ENCODE measurements at regions not wholly inside any gene's neighbourhood (a gene's known extent, or its start where the extent isn't known, plus 50 kb on each side); places are given as distances from the start of the nearest gene placed in this dataset.

DNA sequence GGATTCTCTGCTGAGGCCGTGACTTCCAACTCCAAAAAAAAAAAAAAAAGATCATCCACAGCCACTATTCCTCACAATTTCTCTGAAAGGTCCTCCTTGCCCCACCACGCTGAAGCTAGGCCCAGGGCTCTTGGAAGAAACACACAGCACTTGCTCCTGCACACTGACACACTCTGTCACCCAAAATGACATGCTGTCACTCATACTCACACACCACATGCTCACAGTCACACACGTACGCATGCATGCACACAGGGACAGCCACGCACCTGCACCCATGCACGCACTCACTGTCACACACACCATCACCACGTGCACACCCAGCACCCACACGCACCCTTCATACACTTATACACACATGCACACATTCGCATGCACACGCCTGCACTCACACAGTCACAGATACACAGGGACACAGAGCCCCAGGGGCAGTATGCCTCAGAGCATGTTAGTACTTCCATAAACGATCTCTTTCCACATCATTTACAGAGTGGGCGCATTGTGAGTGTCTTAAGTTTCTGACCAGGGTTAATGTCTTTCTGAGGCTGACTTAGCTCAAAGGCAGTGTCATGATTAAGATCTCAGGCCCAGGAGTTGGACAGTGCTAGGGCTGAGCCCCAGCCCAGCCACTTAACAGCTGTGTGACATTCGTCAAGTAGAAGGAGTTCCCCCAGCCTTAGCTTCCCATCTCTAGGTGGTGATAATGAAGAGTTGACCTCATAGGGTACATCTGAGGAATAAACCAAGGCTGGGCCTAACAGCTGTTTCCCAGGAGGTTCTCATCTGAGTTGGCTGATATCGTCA is 93.4 kb downstream of the GLI2 start:
- DNase-seq (ENCODE audit: low read depth): no peak

GRCh38 chr2:120829633-120830025 is 94.0 kb downstream of the GLI2 start:
- no peak for DNase-seq (ENCODE audit: low read depth)

GRCh38 chr2:120830096-120830830 is 94.6 kb downstream of the GLI2 start:
- DNase-seq (ENCODE audit: low read depth): no peak

GRCh38 chr2:120831086-120831485 is 95.4 kb downstream of the GLI2 start:
- DNase-seq (ENCODE audit: low read depth): no peak

GRCh38 chr2:120831891-120832290 is 96.2 kb downstream of the GLI2 start:
- DNase-seq (ENCODE audit: low read depth): no peak

GRCh38 chr2:120832296-120833070 is 96.8 kb downstream of the GLI2 start:
- no peak for DNase-seq (ENCODE audit: low read depth)

DNA sequence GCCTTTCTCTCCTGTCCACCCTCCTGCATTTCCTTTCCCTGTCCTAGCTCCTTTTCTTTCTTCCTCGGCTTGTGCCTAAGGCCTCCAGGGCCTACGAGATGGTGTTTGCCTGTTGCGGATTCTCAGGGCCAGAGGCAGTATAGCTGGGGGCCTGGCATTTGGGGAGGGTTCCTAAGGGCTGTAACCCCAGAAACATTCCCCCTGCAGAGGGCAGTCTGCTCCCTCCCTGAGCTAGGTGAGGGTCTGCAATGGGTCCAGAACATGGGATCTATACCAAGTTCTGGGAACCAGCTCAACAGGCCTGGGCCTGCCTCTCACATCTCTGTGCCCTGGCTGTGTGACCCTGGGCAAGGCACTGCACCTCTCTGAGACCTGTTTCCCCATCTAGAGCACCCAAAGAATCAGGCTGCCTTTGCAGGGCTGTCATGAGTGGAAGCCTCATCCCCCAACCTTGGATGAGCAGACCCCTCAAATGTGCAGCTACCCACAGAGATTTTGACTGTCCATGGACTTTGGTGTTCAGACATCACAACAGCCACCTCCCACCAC is 97.5 kb downstream of the GLI2 start:
- DNase-seq (ENCODE audit: low read depth): no peak

GRCh38 chr2:120834206-120834605 is 98.5 kb downstream of the GLI2 start:
- DNase-seq (ENCODE audit: low read depth): no peak

GRCh38 chr2:120836281-120836680 is 100.6 kb downstream of the GLI2 start:
- DNase-seq (ENCODE audit: low read depth): no peak

GRCh38 chr2:120840795-120841487 is 105.3 kb downstream of the GLI2 start:
- DNase-seq (ENCODE audit: low read depth): no peak

DNA sequence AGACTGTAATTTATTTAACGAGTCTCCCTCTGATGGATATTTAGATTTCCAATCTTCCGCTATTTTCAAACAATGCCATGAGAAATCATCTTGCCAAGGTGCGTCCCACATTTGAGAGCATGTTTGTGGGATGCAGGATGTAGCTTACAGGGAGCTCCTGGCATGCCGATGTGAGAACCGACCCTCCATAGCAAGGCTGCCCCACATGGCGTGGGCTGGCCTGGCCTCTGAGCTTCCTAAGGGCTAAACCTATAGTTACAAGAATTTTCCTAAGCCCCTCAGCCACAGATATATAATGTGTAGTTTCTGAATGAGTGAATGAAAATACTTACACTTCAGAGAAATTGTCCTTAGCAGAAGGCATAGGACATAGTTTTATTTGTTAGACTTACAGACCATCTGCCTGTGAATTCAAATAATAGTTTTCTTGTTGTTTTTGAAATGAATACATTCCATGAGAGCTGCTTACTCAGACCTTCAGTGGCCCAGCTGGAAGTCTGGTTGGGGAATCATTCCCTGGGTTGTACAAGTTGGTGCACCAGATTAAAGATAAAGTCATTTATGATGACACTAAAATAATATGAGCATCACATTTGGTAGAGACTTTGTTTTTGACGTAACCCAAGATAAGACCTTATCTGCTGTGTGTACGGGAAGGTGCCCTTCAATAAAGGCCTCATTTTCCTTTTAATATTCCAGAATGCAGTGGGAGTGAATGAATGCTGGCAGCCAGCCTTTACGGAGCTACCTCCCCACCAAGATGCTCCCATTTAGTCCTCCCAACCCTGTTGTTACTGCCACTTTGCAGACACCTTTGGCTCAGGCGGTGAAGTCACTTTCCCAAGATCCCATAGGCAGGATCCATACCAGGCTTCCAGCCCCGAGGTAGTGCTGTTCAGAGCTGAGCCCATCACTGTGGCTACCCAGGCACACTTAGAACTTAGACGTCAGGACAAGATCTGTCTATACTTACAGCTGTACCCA is 107.1 kb downstream of the GLI2 start:
- DNase-seq (ENCODE audit: low read depth): no peak

DNA sequence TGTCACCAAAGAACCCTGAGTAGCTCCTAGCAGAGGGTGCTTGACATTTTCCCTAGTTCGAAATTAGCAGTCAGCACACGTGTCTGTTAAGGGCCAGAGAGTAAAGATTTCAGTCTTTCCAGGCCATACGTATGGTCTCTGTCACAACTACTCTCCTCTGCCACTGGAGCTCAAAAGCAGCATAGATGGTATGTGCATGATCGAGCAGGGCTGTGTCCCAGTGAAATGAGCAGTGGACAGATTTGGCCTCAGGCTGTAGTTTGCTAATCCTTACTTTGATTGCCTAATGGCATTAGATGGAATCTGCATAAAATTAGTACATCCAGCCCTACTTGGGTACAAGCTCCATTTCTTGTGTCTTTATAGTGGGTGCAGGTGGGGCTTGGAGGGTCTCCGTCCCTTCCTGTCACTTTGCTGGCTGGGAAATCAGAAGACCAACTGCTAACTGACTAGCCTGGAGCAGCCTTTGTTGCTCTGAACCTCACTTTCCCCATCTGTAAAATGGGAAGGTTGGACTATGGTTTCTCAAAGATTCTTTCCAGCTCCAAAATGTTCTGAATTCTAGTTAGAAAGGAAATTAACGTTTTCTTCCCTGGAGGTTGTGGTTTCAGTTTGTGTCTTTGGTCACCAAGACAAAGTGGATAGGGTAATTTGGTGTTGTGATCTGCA is 108.5 kb downstream of the GLI2 start:
- no peak for DNase-seq (ENCODE audit: low read depth)

GRCh38 chr2:120845277-120845676 is 109.6 kb downstream of the GLI2 start:
- DNase-seq (ENCODE audit: low read depth): no peak

GRCh38 chr2:120846406-120847095 is 110.9 kb downstream of the GLI2 start:
- no peak for DNase-seq (ENCODE audit: low read depth)

DNA sequence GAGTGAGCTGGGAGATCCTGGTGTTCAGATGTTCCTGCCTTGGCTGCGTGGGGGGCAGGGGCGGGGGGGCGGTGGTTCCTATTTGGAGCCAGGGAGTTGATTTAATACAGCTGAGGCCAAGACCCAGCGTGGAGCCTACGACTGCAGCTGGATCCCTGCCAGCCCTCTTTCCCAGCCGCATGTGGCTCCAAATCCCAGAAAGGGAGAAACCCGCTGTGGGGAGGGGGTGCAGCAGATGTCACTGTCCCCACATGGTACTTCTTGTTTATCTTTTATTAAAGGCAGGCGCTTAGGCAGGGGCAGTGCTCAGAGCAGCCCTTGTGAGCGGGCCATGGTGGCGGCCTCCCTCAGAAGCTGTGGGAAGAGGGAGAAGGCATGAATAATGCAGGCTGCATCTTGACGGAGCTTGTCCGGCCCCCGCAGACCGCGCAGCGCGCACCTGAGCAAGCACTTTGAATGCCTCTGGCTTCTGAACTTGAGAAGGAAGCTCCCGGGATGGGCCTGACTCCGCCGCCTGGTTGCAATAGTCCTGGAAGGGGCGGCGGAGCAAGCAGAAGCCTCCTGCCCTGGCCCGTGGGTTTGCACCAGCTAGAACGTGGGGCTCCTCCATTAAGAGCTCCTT is 112.1 kb downstream of the GLI2 start:
- no peak for DNase-seq (ENCODE audit: low read depth)

GRCh38 chr2:120849278-120849677 is 113.6 kb downstream of the GLI2 start:
- DNase-seq (ENCODE audit: low read depth): no peak

DNA sequence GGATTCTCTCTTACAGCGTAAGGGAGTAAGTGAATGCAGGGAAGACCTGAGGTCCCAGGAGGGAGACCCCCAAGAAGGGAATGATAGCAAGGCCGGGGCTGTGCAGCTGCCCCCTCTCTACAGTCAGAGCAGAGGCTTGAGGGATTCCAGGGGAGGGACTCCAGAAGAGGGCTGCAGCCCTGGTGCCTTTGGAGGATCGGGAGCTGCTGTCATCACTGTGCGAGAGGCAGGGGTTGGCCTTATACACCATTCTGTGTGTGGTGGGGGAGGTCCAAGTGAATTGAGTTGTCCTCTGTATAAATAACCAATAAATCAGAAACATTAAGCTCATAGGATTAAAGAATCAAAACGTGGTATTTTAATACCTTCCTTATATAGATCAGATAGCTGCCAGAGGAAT is 114.9 kb downstream of the GLI2 start:
- DNase-seq (ENCODE audit: low read depth): no peak

GRCh38 chr2:120851116-120851773 is 115.6 kb downstream of the GLI2 start:
- no peak for DNase-seq (ENCODE audit: low read depth)
